GM12878 (cell line): ENCODE measurements at regions not wholly inside any gene's neighbourhood (a gene's known extent, or its start where the extent isn't known, plus 50 kb on each side); places are given as distances from the start of the nearest gene placed in this dataset.

Source experiments
- ATAC-seq: fragments of 200-7000 bp; cut with Tn5 transposase; 3 replicates; pipeline ENCODE4 v1.9.1; 2020; ENCODE audit warnings: mild to moderate bottlenecking, moderate library complexity
- BruUV-seq: library from RNA; stranded (reverse); fragments of 400-500 nt; replicated peaks from 2 replicates; lab custom pipeline; 2021; lab: Mats Ljungman, UMichigan
- CTCF ChIA-PET: fragments of 300-600 bp; sonication (Branson Sonifier 250); formaldehyde crosslinking; extraction: SDS; loops from one replicate; lab custom pipeline; 2021; ENCODE audit warnings: inconsistent platforms; lab: Yijun Ruan, JAX
- POLR2A ChIA-PET: fragments of 350-600 bp; formaldehyde crosslinking; extraction: SDS; loops from one replicate; lab custom pipeline; 2021; ENCODE audit warnings: inconsistent platforms; lab: Charles Lee
- RAD21 ChIA-PET: fragments of 300-600 bp; sonication (Branson Sonifier 250); formaldehyde crosslinking; loops from one replicate; lab custom pipeline; 2023; ENCODE audit warnings: antibody characterized with exemption; ENCODE audit not compliant: unreplicated experiment; lab: Charles Lee
- SMC1A ChIA-PET: fragments of 300-600 bp; sonication (Branson Sonifier 250); formaldehyde crosslinking; loops from one replicate; lab custom pipeline; 2023; ENCODE audit not compliant: unreplicated experiment, uncharacterized antibody; lab: Charles Lee
- DNase-seq: peaks from one replicate; pipeline ENCODE4 v3.0.0-alpha.2; 2011; ENCODE audit warnings: low read depth, low spot score
- FAIRE-seq: peaks from 3 replicates; lab custom pipeline; 2011; peaks lifted over from hg19 to GRCh38; lab: Jason Lieb, UNC
- H2AFZ ChIP-seq: 2 replicates; pipeline ENCODE4 v1.6.0; 2011; ENCODE audit warnings: low read depth, low read length, control low read depth; ENCODE audit not compliant: control insufficient read depth
- H3K27ac ChIP-seq: 2 replicates; pipeline ENCODE4 v1.5.1; 2011; ENCODE audit warnings: control low read depth; ENCODE audit not compliant: control insufficient read depth, insufficient read depth
- H3K27me3 ChIP-seq, 2 experiments: replicated peaks in 1 of 2; 2 replicates each; pipeline versions ENCODE4 v1.6.0 to v1.6.1; 2011; ENCODE audit warnings: low read length in 1 of 2; ENCODE audit not compliant: control insufficient read depth in 2 of 2, insufficient read depth in 2 of 2
- H3K36me3 ChIP-seq, 2 experiments: 2 replicates each; pipeline ENCODE4 v1.5.1; 2011; ENCODE audit warnings: low read length in 1 of 2; ENCODE audit not compliant: control insufficient read depth in 2 of 2, insufficient read depth in 2 of 2
- H3K4me1 ChIP-seq: 2 replicates; pipeline ENCODE4 v1.6.1; 2011; ENCODE audit warnings: mild to moderate bottlenecking, low read length, moderate library complexity, mixed read lengths; ENCODE audit not compliant: control insufficient read depth, insufficient read depth
- H3K4me2 ChIP-seq: 2 replicates; pipeline ENCODE4 v1.6.0; 2011; ENCODE audit warnings: control low read depth; ENCODE audit not compliant: control insufficient read depth, insufficient read depth
- H3K4me3 ChIP-seq: fragments of 200-600 bp; sonication (generic); 2 replicates; pipeline ENCODE4 v1.5.1; 2016
- H3K79me2 ChIP-seq: 2 replicates; pipeline ENCODE4 v1.6.0; 2011; ENCODE audit warnings: low read length; ENCODE audit not compliant: control insufficient read depth, insufficient read depth
- H3K9ac ChIP-seq: 2 replicates; pipeline ENCODE4 v1.8.0; 2011; ENCODE audit warnings: low read length, control low read depth, mixed read lengths; ENCODE audit not compliant: control insufficient read depth, insufficient read depth
- H3K9me3 ChIP-seq: replicated peaks from 3 replicates; pipeline ENCODE4 v1.5.1; 2011; ENCODE audit warnings: mild to moderate bottlenecking, low read length; ENCODE audit not compliant: control insufficient read depth, insufficient read depth
- H4K20me1 ChIP-seq: 2 replicates; pipeline ENCODE4 v1.6.0; 2011; ENCODE audit not compliant: control insufficient read depth, insufficient read depth
- ASH2L ChIP-seq: fragments of 300-600, 200-600 bp; sonication (generic); IDR thresholded peaks from 2 replicates; pipeline ENCODE4 v1.6.1; 2017; ENCODE audit warnings: low read depth, mild to moderate bottlenecking, borderline replicate concordance
- ATF7 ChIP-seq: fragments of 450-650 bp; IDR thresholded peaks from 2 replicates; pipeline ENCODE4 v1.6.1; 2016; ENCODE audit warnings: low read depth, mild to moderate bottlenecking
- CBX3 ChIP-seq: fragments of 200-600 bp; sonication (generic); IDR thresholded peaks from 2 replicates; pipeline ENCODE4 v1.6.1; 2016; ENCODE audit warnings: low read depth, borderline replicate concordance
- EED ChIP-seq: sonication (generic); IDR thresholded peaks from 2 replicates; pipeline ENCODE4 v1.6.1; 2016; ENCODE audit warnings: antibody characterized with exemption, low read depth
- HCFC1 ChIP-seq: fragments of 150-350 bp; IDR thresholded peaks from 2 replicates; pipeline ENCODE4 v1.6.1; 2014; ENCODE audit warnings: low read length
- HDGF ChIP-seq: fragments of 450-650 bp; IDR thresholded peaks from 2 replicates; pipeline ENCODE4 v1.6.1; 2016; ENCODE audit warnings: antibody characterized with exemption
- MEF2B ChIP-seq: fragments of 450-650 bp; IDR thresholded peaks from 2 replicates; pipeline ENCODE4 v1.6.1; 2018; ENCODE audit warnings: mild to moderate bottlenecking, moderate library complexity; ENCODE audit not compliant: partially characterized antibody, poor library complexity, severe bottlenecking
- MXI1 ChIP-seq: fragments of 150-350 bp; IDR thresholded peaks from 2 replicates; pipeline ENCODE4 v1.6.1; 2011; ENCODE audit warnings: low read depth, mild to moderate bottlenecking, inconsistent platforms, low read length, improper control_type of control experiment
- NFYA ChIP-seq: IDR thresholded peaks from 2 replicates; pipeline ENCODE4 v1.6.1; 2011; ENCODE audit warnings: low read depth, mild to moderate bottlenecking, low read length, improper control_type of control experiment, borderline replicate concordance
- RAD21 ChIP-seq: IDR thresholded peaks from 2 replicates; pipeline ENCODE4 v1.6.1; 2011; ENCODE audit warnings: mild to moderate bottlenecking, low read depth, low read length, moderate library complexity; ENCODE audit not compliant: insufficient read depth
- RB1 ChIP-seq: fragments of 450-650 bp; formaldehyde crosslinking; IDR thresholded peaks from 2 replicates; pipeline ENCODE4 v1.6.1; 2017; ENCODE audit warnings: mild to moderate bottlenecking, borderline replicate concordance
- RBBP5 ChIP-seq: fragments of 200-600 bp; sonication (generic); conservative IDR thresholded peaks from 2 replicates; pipeline ENCODE4 v1.6.1; 2016
- SREBF2 ChIP-seq: IDR thresholded peaks from 2 replicates; pipeline ENCODE4 v1.6.1; 2012; ENCODE audit warnings: mild to moderate bottlenecking, low read length
- TBL1XR1 ChIP-seq: IDR thresholded peaks from 2 replicates; pipeline ENCODE4 v1.6.1; 2012; ENCODE audit warnings: low read depth, low read length, improper control_type of control experiment
- ZNF24 ChIP-seq: fragments of 450-650 bp; IDR thresholded peaks from 2 replicates; pipeline ENCODE4 v1.6.1; 2017; ENCODE audit warnings: antibody characterized with exemption, mild to moderate bottlenecking
- WGBS: methylation state at CpG from one replicate; pipeline ENCODE4 v1.1.6; 2016; ENCODE audit warnings: low lambda C conversion rate; ENCODE audit not compliant: insufficient replicate concordance, insufficient coverage; ENCODE audit errors: missing lambda C conversion rate; 5-methylcytosine and 5-hydroxymethylcytosine counted together
- in situ Hi-C: fragments of 300-500 bp; cut with MboI; formaldehyde crosslinking; loops from 9 replicates; pipeline ENCODE4 v1.14.3; 2018; ENCODE audit warnings: mixed read lengths
- intact Hi-C: fragments of 100-400 bp; cut with micrococcal nuclease; formaldehyde crosslinking; loops from one replicate; pipeline ENCODE4 v1.14.2; 2022; ENCODE audit not compliant: unreplicated experiment
- TF ChIP-seq, protein P1 (sequence below): IDR thresholded peaks from 2 replicates; pipeline ENCODE4 v1.6.1; 2012; ENCODE audit warnings: low read depth, low read length, improper control_type of control experiment
- TF ChIP-seq, protein P2 (sequence below): IDR thresholded peaks from 2 replicates; pipeline ENCODE4 v1.6.1; 2012; ENCODE audit warnings: low read depth, low read length, improper control_type of control experiment
- TF ChIP-seq, protein P3 (sequence below): fragments of 150-350 bp; IDR thresholded peaks from 2 replicates; pipeline ENCODE4 v1.6.1; 2014; ENCODE audit warnings: mild to moderate bottlenecking, low read depth, low read length

- Histone ChIP-seq H3K36me3 (no peaks in the 10 kb centered on the region), H3K4me1 (no peaks in the 10 kb centered on the region), H3K9me3 (no peaks in the 10 kb centered on the region), H4K20me1 (no peaks in the 10 kb centered on the region), H3K79me2 (no peaks in the 10 kb centered on the region), H3K27me3 (peaks cover 0 to 2% of the 10 kb centered on the region in 2 experiments; a peak in 2 of 4 replicates), H3K4me2 (no peak overlapping the region), H3K9ac (no peak overlapping the region), H3K27ac (no peak overlapping the region), H2AFZ (no peak overlapping the region), H3K4me3 (no peak overlapping the region)
- no TSS peak for BruUV-seq
- intact Hi-C loops: no loop called here
- no peak for TF ChIP-seq MXI1
- POLR2A ChIA-PET: no interaction called here
- WGBS: 6% methylated on average over 3 of the region's 3 CpGs
- DNase-seq: no peak
- ATAC-seq: no peak
- RAD21 ChIA-PET: no interaction called here
- in situ Hi-C loops: no loop called here
- no peak for FAIRE-seq
- SMC1A ChIA-PET: no interaction called here
- CTCF ChIA-PET: no interaction called here
These were observed 190.6 kb downstream of the PTPN20 start for GRCh38 chr10:47101807-47102206.

GRCh38 chr10:47104151-47104605 is 192.9 kb downstream of the PTPN20 start:
- no peak overlapping the region for H2AFZ ChIP-seq

More at GRCh38 chr10:47104151-47104605, 192.9 kb downstream of the PTPN20 start:
- Histone ChIP-seq H3K79me2 (no peaks in the 10 kb centered on the region), H3K27me3 (peaks cover 0 to 2% of the 10 kb centered on the region in 2 experiments; a peak in 2 of 4 replicates), H4K20me1 (no peaks in the 10 kb centered on the region), H3K9me3 (no peaks in the 10 kb centered on the region), H3K36me3 (no peaks in the 10 kb centered on the region), H3K27ac (no peak overlapping the region), H3K4me2 (no peak overlapping the region), H3K4me1 (no peaks in the 10 kb centered on the region), H3K4me3 (no peak overlapping the region), H3K9ac (no peak overlapping the region)
- WGBS: 26% methylated on average over 4 of the region's 4 CpGs
- ChIA-PET POLR2A (no interaction called here), RAD21 (no interaction called here), SMC1A (no interaction called here), CTCF (no interaction called here)
- in situ Hi-C loops (no loop called here), intact Hi-C loops (no loop called here)
- no TSS peak for BruUV-seq
- ATAC-seq (no peak), DNase-seq (no peak), FAIRE-seq (no peak)
- TF ChIP-seq ASH2L: no peak
- no peak for TF ChIP-seq HDGF
- TF ChIP-seq RB1: no peak
- TF ChIP-seq, protein P1, sequence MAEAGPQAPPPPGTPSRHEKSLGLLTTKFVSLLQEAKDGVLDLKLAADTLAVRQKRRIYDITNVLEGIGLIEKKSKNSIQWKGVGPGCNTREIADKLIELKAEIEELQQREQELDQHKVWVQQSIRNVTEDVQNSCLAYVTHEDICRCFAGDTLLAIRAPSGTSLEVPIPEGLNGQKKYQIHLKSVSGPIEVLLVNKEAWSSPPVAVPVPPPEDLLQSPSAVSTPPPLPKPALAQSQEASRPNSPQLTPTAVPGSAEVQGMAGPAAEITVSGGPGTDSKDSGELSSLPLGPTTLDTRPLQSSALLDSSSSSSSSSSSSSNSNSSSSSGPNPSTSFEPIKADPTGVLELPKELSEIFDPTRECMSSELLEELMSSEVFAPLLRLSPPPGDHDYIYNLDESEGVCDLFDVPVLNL: no peak
- no peak for TF ChIP-seq RAD21
- no peak for TF ChIP-seq ZNF24
- TF ChIP-seq, protein P2, sequence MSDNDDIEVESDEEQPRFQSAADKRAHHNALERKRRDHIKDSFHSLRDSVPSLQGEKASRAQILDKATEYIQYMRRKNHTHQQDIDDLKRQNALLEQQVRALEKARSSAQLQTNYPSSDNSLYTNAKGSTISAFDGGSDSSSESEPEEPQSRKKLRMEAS: no peak
- TF ChIP-seq MXI1: no peak
- no peak for TF ChIP-seq NFYA
- no peak for TF ChIP-seq MEF2B
- TF ChIP-seq CBX3: no peak
- TF ChIP-seq SREBF2: no peak
- no peak for TF ChIP-seq RBBP5
- no peak for TF ChIP-seq TBL1XR1
- no peak for TF ChIP-seq EED
- TF ChIP-seq, protein P3, sequence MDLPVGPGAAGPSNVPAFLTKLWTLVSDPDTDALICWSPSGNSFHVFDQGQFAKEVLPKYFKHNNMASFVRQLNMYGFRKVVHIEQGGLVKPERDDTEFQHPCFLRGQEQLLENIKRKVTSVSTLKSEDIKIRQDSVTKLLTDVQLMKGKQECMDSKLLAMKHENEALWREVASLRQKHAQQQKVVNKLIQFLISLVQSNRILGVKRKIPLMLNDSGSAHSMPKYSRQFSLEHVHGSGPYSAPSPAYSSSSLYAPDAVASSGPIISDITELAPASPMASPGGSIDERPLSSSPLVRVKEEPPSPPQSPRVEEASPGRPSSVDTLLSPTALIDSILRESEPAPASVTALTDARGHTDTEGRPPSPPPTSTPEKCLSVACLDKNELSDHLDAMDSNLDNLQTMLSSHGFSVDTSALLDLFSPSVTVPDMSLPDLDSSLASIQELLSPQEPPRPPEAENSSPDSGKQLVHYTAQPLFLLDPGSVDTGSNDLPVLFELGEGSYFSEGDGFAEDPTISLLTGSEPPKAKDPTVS: no peak
- no peak for TF ChIP-seq HCFC1
- TF ChIP-seq ATF7: no peak
